Smooth muscle cell (in vitro differentiated cells): ENCODE measurements at regions not wholly inside any gene's neighbourhood (a gene's known extent, or its start where the extent isn't known, plus 50 kb on each side); places are given as distances from the start of the nearest gene placed in this dataset.

Experiments
- DNase-seq: peaks from one replicate; lab custom pipeline; 2025; ENCODE audit not compliant: unreplicated experiment; lab: John Stamatoyannopoulos, UW
- H2AFZ ChIP-seq: fragments of 200-600 bp; sonication (generic); 2 replicates; pipeline ENCODE4 v1.6.0; 2016; ENCODE audit warnings: antibody characterized with exemption, low read depth, mild to moderate bottlenecking
- H3F3A ChIP-seq: fragments of 200-600 bp; sonication (generic); 2 replicates; pipeline ENCODE4 v1.6.0; 2017; ENCODE audit warnings: antibody characterized with exemption, low read depth
- H3K27ac ChIP-seq: fragments of 200-600 bp; sonication (generic); 2 replicates; pipeline ENCODE4 v1.5.1; 2016; ENCODE audit warnings: low read depth, mild to moderate bottlenecking
- H3K27me3 ChIP-seq: fragments of 200-600 bp; sonication (generic); 2 replicates; pipeline ENCODE4 v1.6.1; 2016; ENCODE audit warnings: low read depth, mild to moderate bottlenecking
- H3K36me3 ChIP-seq: fragments of 200-600 bp; sonication (generic); 2 replicates; pipeline ENCODE4 v1.5.1; 2016; ENCODE audit warnings: low read depth
- H3K4me1 ChIP-seq: fragments of 200-600 bp; sonication (generic); 2 replicates; pipeline ENCODE4 v1.5.1; 2016; ENCODE audit warnings: low read depth
- H3K4me2 ChIP-seq: fragments of 200-600 bp; sonication (generic); 2 replicates; pipeline ENCODE4 v1.6.0; 2016; ENCODE audit warnings: mild to moderate bottlenecking
- H3K4me3 ChIP-seq: fragments of 200-600 bp; sonication (generic); 2 replicates; pipeline ENCODE4 v1.5.1; 2016; ENCODE audit warnings: mild to moderate bottlenecking
- H3K79me2 ChIP-seq: fragments of 200-600 bp; sonication (generic); 2 replicates; pipeline ENCODE4 v1.6.0; 2016; ENCODE audit warnings: low read depth, mild to moderate bottlenecking
- H3K9ac ChIP-seq: fragments of 200-600 bp; sonication (generic); 2 replicates; pipeline ENCODE4 v1.6.0; 2016; ENCODE audit warnings: low read depth
- H3K9me3 ChIP-seq: fragments of 200-600 bp; sonication (generic); replicated peaks from 2 replicates; pipeline ENCODE4 v1.5.1; 2016; ENCODE audit warnings: low read depth
- H4K20me1 ChIP-seq: fragments of 200-600 bp; sonication (generic); 2 replicates; pipeline ENCODE4 v1.6.0; 2016; ENCODE audit warnings: low read depth
- CTCF ChIP-seq: fragments of 200-600 bp; sonication (generic); IDR thresholded peaks from 2 replicates; pipeline ENCODE4 v1.5.1; 2017; ENCODE audit warnings: borderline replicate concordance, mild to moderate bottlenecking, antibody characterized with exemption; ENCODE audit not compliant: insufficient read depth, poor library complexity, severe bottlenecking
- WGBS: methylation state at CpG from one replicate; pipeline ENCODE4 v1.1.7; 2016; ENCODE audit warnings: low lambda C conversion rate; 5-methylcytosine and 5-hydroxymethylcytosine counted together

DNA sequence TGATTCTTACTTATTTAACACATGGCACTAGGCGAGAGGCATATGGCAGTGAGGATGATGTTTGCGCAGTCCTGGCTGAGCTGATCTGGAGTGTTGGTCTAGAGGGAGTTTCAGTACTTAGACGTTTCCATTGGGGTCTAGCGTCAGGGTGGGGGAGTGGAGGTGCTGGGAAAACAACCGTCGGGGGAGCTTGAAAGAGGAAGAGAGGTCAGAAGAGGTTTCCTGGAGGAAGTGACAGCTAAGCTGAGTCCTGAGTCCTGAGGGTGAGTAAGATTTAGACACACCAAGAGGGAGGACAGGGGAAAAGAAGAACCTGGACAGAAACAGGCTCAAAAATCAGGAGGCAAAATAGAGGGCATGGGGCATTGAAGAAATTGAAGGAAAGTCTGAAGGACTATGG, 81.4 kb downstream of the ALOX5AP start:
- H3K79me2 ChIP-seq = no peaks in the 10 kb centered on the region
- H3K36me3 ChIP-seq = no peaks in the 10 kb centered on the region
- no peaks in the 10 kb centered on the region for H3K4me1 ChIP-seq
- H3K27ac ChIP-seq = no peak overlapping the region
- H3K9ac ChIP-seq = no peak overlapping the region
- H3F3A ChIP-seq = peaks cover 9% of the 10 kb centered on the region
- TF ChIP-seq CTCF = no peak
- no peak overlapping the region for H3K4me2 ChIP-seq
- no peak overlapping the region for H2AFZ ChIP-seq
- no peak overlapping the region for H3K4me3 ChIP-seq
- WGBS = 80% methylated on average over 6 of the region's 6 CpGs
- no peak for DNase-seq
- H4K20me1 ChIP-seq = no peaks in the 10 kb centered on the region
- no peaks in the 10 kb centered on the region for H3K27me3 ChIP-seq
- H3K9me3 ChIP-seq = no peaks in the 10 kb centered on the region

DNA sequence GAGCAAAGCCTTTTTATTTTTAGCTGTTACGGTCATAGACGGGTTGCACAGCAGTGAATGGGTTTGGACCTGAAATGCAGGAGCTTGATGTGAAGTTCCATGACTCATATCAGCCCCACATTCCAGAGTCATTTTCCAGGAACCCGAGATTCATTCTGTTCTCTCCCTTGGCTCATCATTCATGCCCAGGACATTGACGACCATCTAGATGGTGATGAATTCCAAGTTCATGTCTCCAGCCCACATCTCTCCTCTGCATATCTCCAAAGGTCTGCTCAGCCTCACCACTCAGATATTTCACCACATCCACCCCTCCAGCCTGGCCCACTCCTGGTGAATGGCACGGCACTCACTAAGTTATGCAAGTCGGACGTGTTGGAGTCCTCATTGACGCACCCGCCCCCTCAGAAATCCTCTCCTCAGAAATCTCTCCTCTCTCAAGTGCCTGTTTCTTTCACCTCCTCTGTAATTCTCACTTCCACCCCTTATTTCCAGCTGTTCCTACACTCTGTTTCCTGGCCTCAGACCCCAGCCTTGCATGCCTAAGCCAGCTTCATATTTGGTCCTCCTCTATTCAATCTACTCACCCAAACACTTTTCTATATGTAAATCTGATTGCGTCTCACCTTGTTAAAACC, 83.1 kb downstream of the ALOX5AP start:
- no peak for DNase-seq
- H3F3A ChIP-seq = peaks cover 6% of the 10 kb centered on the region
- H3K9ac ChIP-seq = peak overlapping the region; percentile 84
- no peaks in the 10 kb centered on the region for H4K20me1 ChIP-seq
- H3K9me3 ChIP-seq = no peaks in the 10 kb centered on the region
- peak overlapping the region; percentile 92 for H3K27ac ChIP-seq
- H3K36me3 ChIP-seq = no peaks in the 10 kb centered on the region
- no peaks in the 10 kb centered on the region for H3K79me2 ChIP-seq
- H2AFZ ChIP-seq = no peak overlapping the region
- no peak overlapping the region for H3K4me2 ChIP-seq
- 52% methylated on average over 10 of the region's 10 CpGs for WGBS
- TF ChIP-seq CTCF = no peak
- H3K27me3 ChIP-seq = no peaks in the 10 kb centered on the region
- no peaks in the 10 kb centered on the region for H3K4me1 ChIP-seq
- H3K4me3 ChIP-seq = no peak overlapping the region

- H3K27me3 ChIP-seq = no peaks in the 10 kb centered on the region
- no peak for TF ChIP-seq CTCF
- WGBS = 48% methylated on average over 7 of the region's 7 CpGs
- H3K4me3 ChIP-seq = no peak overlapping the region
- no peaks in the 10 kb centered on the region for H3K36me3 ChIP-seq
- no peak overlapping the region for H2AFZ ChIP-seq
- no peaks in the 10 kb centered on the region for H3K79me2 ChIP-seq
- DNase-seq = no peak
- no peaks in the 10 kb centered on the region for H4K20me1 ChIP-seq
- no peaks in the 10 kb centered on the region for H3K4me1 ChIP-seq
- H3F3A ChIP-seq = peaks cover 6% of the 10 kb centered on the region
- H3K4me2 ChIP-seq = no peak overlapping the region
- no peaks in the 10 kb centered on the region for H3K9me3 ChIP-seq
- peak overlapping the region; percentile 84 for H3K9ac ChIP-seq
- peak overlapping the region; percentile 92 for H3K27ac ChIP-seq
These were observed 84.0 kb downstream of the ALOX5AP start for GRCh38 chr13:30819136-30819888.
